A549 (cell line): ENCODE measurements at regions not wholly inside any gene's neighbourhood (a gene's known extent, or its start where the extent isn't known, plus 50 kb on each side); places are given as distances from the start of the nearest gene placed in this dataset.

Experiments
- CTCF ChIP-seq: fragments of >200 bp; sonication (Bioruptor Twin); formaldehyde crosslinking; IDR thresholded peaks from 3 replicates; pipeline ENCODE4 v1.5.1; 2016
- EP300 ChIP-seq, 2 experiments: fragments of >200 bp; sonication (Bioruptor Twin); formaldehyde crosslinking; IDR thresholded peaks; 2 replicates in 1 of 2; 3 replicates in 1 of 2; pipeline ENCODE4 v1.6.1; 2016 to 2017
- PBX3 ChIP-seq: IDR thresholded peaks from 2 replicates; pipeline ENCODE4 v1.6.1; 2012
- RCOR1 ChIP-seq: fragments of 150-350 bp; IDR thresholded peaks from 2 replicates; pipeline ENCODE4 v1.6.1; 2014; ENCODE audit warnings: antibody characterized with exemption, low read length, low read depth
- SMC3 ChIP-seq: fragments of >200 bp; sonication (Bioruptor Twin); formaldehyde crosslinking; IDR thresholded peaks from 3 replicates; pipeline ENCODE4 v1.6.1; 2018; ENCODE audit warnings: inconsistent platforms
- ZNF302 ChIP-seq: fragments of 250-450 bp; sonication (Bioruptor Pico); IDR thresholded peaks from 2 replicates; pipeline ENCODE4 v1.9.0; 2021; ENCODE audit warnings: inconsistent platforms, mild to moderate bottlenecking, moderate library complexity

- TF ChIP-seq CTCF (no peak), ZNF302 (no peak), EP300 (IDR thresholded peaks at IDR 0.05) (no peak), SMC3 (no peak), PBX3 (no peak), RCOR1 (no peak)
These were observed 62.0 kb upstream of the USP25 start for GRCh38 chr21:15667819-15668218.
